ENCODE measurements at regions not wholly inside any gene's neighbourhood (a gene's known extent, or its start where the extent isn't known, plus 50 kb on each side); places are given as distances from the start of the nearest gene placed in this dataset.

DNA sequence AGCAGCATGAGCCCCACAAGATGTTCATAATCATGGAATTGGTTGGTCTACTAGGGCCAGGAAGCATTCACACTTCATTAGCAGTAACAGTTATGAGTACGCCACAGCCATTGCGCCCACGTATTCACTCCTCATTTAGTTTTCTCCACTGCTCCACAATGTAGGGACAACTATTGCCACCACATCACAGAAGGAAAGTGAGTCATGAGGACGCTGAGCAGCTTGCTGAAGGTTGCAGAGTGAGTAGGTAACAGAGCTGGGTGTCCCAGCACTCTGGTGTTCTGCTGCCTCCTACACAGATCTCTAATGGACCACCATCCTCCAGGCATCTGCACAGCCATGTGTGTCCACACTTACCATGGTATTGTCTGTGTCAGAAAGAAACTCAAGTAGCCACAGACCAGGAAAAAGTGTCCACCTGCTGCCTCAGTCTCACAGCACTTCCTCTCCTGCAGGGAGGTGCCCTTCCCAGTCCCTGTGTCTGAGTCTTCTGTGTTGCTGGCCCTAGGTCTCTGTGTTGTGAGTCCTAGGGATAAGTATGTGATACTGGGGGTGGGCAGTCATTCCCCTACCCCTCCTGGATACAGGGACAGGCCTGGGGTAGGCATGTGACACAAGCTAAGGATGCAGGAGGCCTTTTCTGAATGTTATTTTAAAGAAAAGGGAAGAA, 103.9 kb downstream of the TTLL2 start:
- TF ChIP-seq, protein P1, sequence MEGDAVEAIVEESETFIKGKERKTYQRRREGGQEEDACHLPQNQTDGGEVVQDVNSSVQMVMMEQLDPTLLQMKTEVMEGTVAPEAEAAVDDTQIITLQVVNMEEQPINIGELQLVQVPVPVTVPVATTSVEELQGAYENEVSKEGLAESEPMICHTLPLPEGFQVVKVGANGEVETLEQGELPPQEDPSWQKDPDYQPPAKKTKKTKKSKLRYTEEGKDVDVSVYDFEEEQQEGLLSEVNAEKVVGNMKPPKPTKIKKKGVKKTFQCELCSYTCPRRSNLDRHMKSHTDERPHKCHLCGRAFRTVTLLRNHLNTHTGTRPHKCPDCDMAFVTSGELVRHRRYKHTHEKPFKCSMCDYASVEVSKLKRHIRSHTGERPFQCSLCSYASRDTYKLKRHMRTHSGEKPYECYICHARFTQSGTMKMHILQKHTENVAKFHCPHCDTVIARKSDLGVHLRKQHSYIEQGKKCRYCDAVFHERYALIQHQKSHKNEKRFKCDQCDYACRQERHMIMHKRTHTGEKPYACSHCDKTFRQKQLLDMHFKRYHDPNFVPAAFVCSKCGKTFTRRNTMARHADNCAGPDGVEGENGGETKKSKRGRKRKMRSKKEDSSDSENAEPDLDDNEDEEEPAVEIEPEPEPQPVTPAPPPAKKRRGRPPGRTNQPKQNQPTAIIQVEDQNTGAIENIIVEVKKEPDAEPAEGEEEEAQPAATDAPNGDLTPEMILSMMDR (IDR thresholded peaks at IDR 0.05; ENCODE audit: low read depth, low read length, poor library complexity, severe bottlenecking), result no peak
- no peak for TF ChIP-seq EZH2phosphoT487 (IDR thresholded peaks at IDR 0.05; ENCODE audit: borderline replicate concordance, low read length)

Measured in DOHH2 (cell line).